ENCODE measurements at regions not wholly inside any gene's neighbourhood (a gene's known extent, or its start where the extent isn't known, plus 50 kb on each side); places are given as distances from the start of the nearest gene placed in this dataset.
"Not testable (repeated sequence)": the region's sequence is repeated elsewhere in the genome, so short reads cannot be mapped to it uniquely, and the experiment has no call there.

- not testable (repeated sequence) for H3K9ac ChIP-seq (ENCODE audit: low read depth, low read length); H3K36me3 ChIP-seq (ENCODE audit: control insufficient read depth, insufficient read depth, low read length); H3K9me3 ChIP-seq (ENCODE audit: control insufficient read depth, insufficient read depth, low read length); H3K4me3 ChIP-seq (ENCODE audit: low read depth, low read length); H3K4me1 ChIP-seq (ENCODE audit: control insufficient read depth, insufficient read depth, low read length); H3K27me3 ChIP-seq (ENCODE audit: control insufficient read depth, insufficient read depth, low read length)
Measured at GRCh38 chr17:20633268-20634059, 53.9 kb downstream of the CDRT15L2 start.

GRCh38 chr17:20640147-20640546, 60.6 kb downstream of the CDRT15L2 start:
- not testable (repeated sequence) for H3K27me3 ChIP-seq (ENCODE audit: control insufficient read depth, insufficient read depth, low read length); H3K9ac ChIP-seq (ENCODE audit: low read depth, low read length); H3K4me3 ChIP-seq (ENCODE audit: low read depth, low read length)

GRCh38 chr17:20646661-20647272, 67.2 kb downstream of the CDRT15L2 start:
- H3K27me3 ChIP-seq (ENCODE audit: control insufficient read depth, insufficient read depth, low read length); H3K9ac ChIP-seq (ENCODE audit: low read depth, low read length); H3K4me3 ChIP-seq (ENCODE audit: low read depth, low read length); H3K9me3 ChIP-seq (ENCODE audit: control insufficient read depth, insufficient read depth, low read length); H3K36me3 ChIP-seq (ENCODE audit: control insufficient read depth, insufficient read depth, low read length); H3K4me1 ChIP-seq (ENCODE audit: control insufficient read depth, insufficient read depth, low read length): not testable (repeated sequence)

More at GRCh38 chr17:20640147-20640546, 60.6 kb downstream of the CDRT15L2 start:
- H3K9me3 ChIP-seq (ENCODE audit: control insufficient read depth, insufficient read depth, low read length); H3K36me3 ChIP-seq (ENCODE audit: control insufficient read depth, insufficient read depth, low read length); H3K4me1 ChIP-seq (ENCODE audit: control insufficient read depth, insufficient read depth, low read length): not testable (repeated sequence)

- H3K9ac ChIP-seq (ENCODE audit: low read depth, low read length); H3K9me3 ChIP-seq (ENCODE audit: control insufficient read depth, insufficient read depth, low read length); H3K27me3 ChIP-seq (ENCODE audit: control insufficient read depth, insufficient read depth, low read length); H3K4me1 ChIP-seq (ENCODE audit: control insufficient read depth, insufficient read depth, low read length); H3K4me3 ChIP-seq (ENCODE audit: low read depth, low read length); H3K36me3 ChIP-seq (ENCODE audit: control insufficient read depth, insufficient read depth, low read length): not testable (repeated sequence)
Measured at GRCh38 chr17:20649097-20649767, 69.7 kb downstream of the CDRT15L2 start.

- not testable (repeated sequence) for H3K27me3 ChIP-seq (ENCODE audit: control insufficient read depth, insufficient read depth, low read length); H3K4me1 ChIP-seq (ENCODE audit: control insufficient read depth, insufficient read depth, low read length); H3K4me3 ChIP-seq (ENCODE audit: low read depth, low read length); H3K9ac ChIP-seq (ENCODE audit: low read depth, low read length); H3K36me3 ChIP-seq (ENCODE audit: control insufficient read depth, insufficient read depth, low read length); H3K9me3 ChIP-seq (ENCODE audit: control insufficient read depth, insufficient read depth, low read length)
Measured at GRCh38 chr17:20651022-20651421, 71.5 kb downstream of the CDRT15L2 start.

- not testable (repeated sequence) for H3K36me3 ChIP-seq (ENCODE audit: control insufficient read depth, insufficient read depth, low read length); H3K9ac ChIP-seq (ENCODE audit: low read depth, low read length); H3K4me1 ChIP-seq (ENCODE audit: control insufficient read depth, insufficient read depth, low read length); H3K4me3 ChIP-seq (ENCODE audit: low read depth, low read length); H3K9me3 ChIP-seq (ENCODE audit: control insufficient read depth, insufficient read depth, low read length); H3K27me3 ChIP-seq (ENCODE audit: control insufficient read depth, insufficient read depth, low read length)
Measured at GRCh38 chr17:20651736-20652135, 72.2 kb downstream of the CDRT15L2 start.

- H3K36me3 ChIP-seq (ENCODE audit: control insufficient read depth, insufficient read depth, low read length); H3K9me3 ChIP-seq (ENCODE audit: control insufficient read depth, insufficient read depth, low read length): not testable (repeated sequence)
Measured at GRCh38 chr17:20653391-20653790, 73.9 kb downstream of the CDRT15L2 start.

GRCh38 chr17:20654114-20654513, 74.6 kb downstream of the CDRT15L2 start:
- H3K4me3 ChIP-seq (ENCODE audit: low read depth, low read length); H3K9ac ChIP-seq (ENCODE audit: low read depth, low read length); H3K4me1 ChIP-seq (ENCODE audit: control insufficient read depth, insufficient read depth, low read length); H3K27me3 ChIP-seq (ENCODE audit: control insufficient read depth, insufficient read depth, low read length); H3K9me3 ChIP-seq (ENCODE audit: control insufficient read depth, insufficient read depth, low read length); H3K36me3 ChIP-seq (ENCODE audit: control insufficient read depth, insufficient read depth, low read length): not testable (repeated sequence)

More at GRCh38 chr17:20653391-20653790, 73.9 kb downstream of the CDRT15L2 start:
- H3K4me1 ChIP-seq (ENCODE audit: control insufficient read depth, insufficient read depth, low read length); H3K9ac ChIP-seq (ENCODE audit: low read depth, low read length); H3K27me3 ChIP-seq (ENCODE audit: control insufficient read depth, insufficient read depth, low read length); H3K4me3 ChIP-seq (ENCODE audit: low read depth, low read length): not testable (repeated sequence)

GRCh38 chr17:20654575-20654974, 75.1 kb downstream of the CDRT15L2 start:
- H3K4me3 ChIP-seq (ENCODE audit: low read depth, low read length); H3K9me3 ChIP-seq (ENCODE audit: control insufficient read depth, insufficient read depth, low read length); H3K9ac ChIP-seq (ENCODE audit: low read depth, low read length); H3K4me1 ChIP-seq (ENCODE audit: control insufficient read depth, insufficient read depth, low read length); H3K36me3 ChIP-seq (ENCODE audit: control insufficient read depth, insufficient read depth, low read length); H3K27me3 ChIP-seq (ENCODE audit: control insufficient read depth, insufficient read depth, low read length): not testable (repeated sequence)

GRCh38 chr17:20665103-20665955, 85.8 kb downstream of the CDRT15L2 start:
- H3K27me3 ChIP-seq (ENCODE audit: control insufficient read depth, insufficient read depth, low read length); H3K9me3 ChIP-seq (ENCODE audit: control insufficient read depth, insufficient read depth, low read length); H3K4me3 ChIP-seq (ENCODE audit: low read depth, low read length); H3K36me3 ChIP-seq (ENCODE audit: control insufficient read depth, insufficient read depth, low read length); H3K4me1 ChIP-seq (ENCODE audit: control insufficient read depth, insufficient read depth, low read length); H3K9ac ChIP-seq (ENCODE audit: low read depth, low read length): not testable (repeated sequence)

GRCh38 chr17:20666689-20667088, 87.2 kb downstream of the CDRT15L2 start:
- H3K4me3 ChIP-seq (ENCODE audit: low read depth, low read length); H3K4me1 ChIP-seq (ENCODE audit: control insufficient read depth, insufficient read depth, low read length): not testable (repeated sequence)

More at GRCh38 chr17:20666689-20667088, 87.2 kb downstream of the CDRT15L2 start:
- H3K36me3 ChIP-seq (ENCODE audit: control insufficient read depth, insufficient read depth, low read length); H3K9ac ChIP-seq (ENCODE audit: low read depth, low read length); H3K9me3 ChIP-seq (ENCODE audit: control insufficient read depth, insufficient read depth, low read length); H3K27me3 ChIP-seq (ENCODE audit: control insufficient read depth, insufficient read depth, low read length): not testable (repeated sequence)

All from iPS-15b (cell line).